Neural progenitor cell (in vitro differentiated cells): ENCODE measurements at regions not wholly inside any gene's neighbourhood (a gene's known extent, or its start where the extent isn't known, plus 50 kb on each side); places are given as distances from the start of the nearest gene placed in this dataset.

ENCODE experiments used
- DNase-seq: peaks from one replicate; pipeline ENCODE4 v3.0.0-alpha.2; 2016; ENCODE audit warnings: low spot score
- H2AFZ ChIP-seq: fragments of 200-600 bp; sonication (generic); replicated peaks from 2 replicates; pipeline ENCODE4 v1.6.1; 2016; ENCODE audit warnings: antibody characterized with exemption
- H3F3A ChIP-seq: fragments of 200-600 bp; sonication (generic); 2 replicates; pipeline ENCODE4 v1.6.1; 2016; ENCODE audit warnings: antibody characterized with exemption, low read depth
- H3K27ac ChIP-seq: fragments of 200-600 bp; sonication (generic); 2 replicates; pipeline ENCODE4 v1.5.1; 2016; ENCODE audit warnings: mild to moderate bottlenecking
- H3K27me3 ChIP-seq: fragments of 200-600 bp; sonication (generic); 2 replicates; pipeline ENCODE4 v1.6.1; 2016; ENCODE audit warnings: mild to moderate bottlenecking, moderate library complexity
- H3K36me3 ChIP-seq: fragments of 200-600 bp; sonication (generic); 2 replicates; pipeline ENCODE4 v1.5.1; 2016
- H3K4me1 ChIP-seq: fragments of 200-600 bp; sonication (generic); 2 replicates; pipeline ENCODE4 v1.6.1; 2016; ENCODE audit warnings: mixed run types
- H3K4me2 ChIP-seq: fragments of 200-600 bp; sonication (generic); 2 replicates; pipeline ENCODE4 v1.6.1; 2016
- H3K4me3 ChIP-seq: fragments of 200-600 bp; sonication (generic); 2 replicates; pipeline ENCODE4 v1.5.1; 2016
- H3K79me2 ChIP-seq: fragments of 200-600 bp; sonication (generic); 2 replicates; pipeline ENCODE4 v1.6.1; 2016; ENCODE audit warnings: low read depth
- H3K9ac ChIP-seq: fragments of 200-600 bp; sonication (generic); 2 replicates; pipeline ENCODE4 v1.6.1; 2016
- H3K9me3 ChIP-seq: fragments of 200-600 bp; sonication (generic); 2 replicates; pipeline ENCODE4 v1.5.1; 2016; ENCODE audit warnings: low read depth
- H4K20me1 ChIP-seq: fragments of 200-600 bp; sonication (generic); 2 replicates; pipeline ENCODE4 v1.6.1; 2016; ENCODE audit warnings: low read depth
- H3K27ac Mint-ChIP-seq: 3 replicates; pipeline ENCODE4 v1.8.0; 2021; ENCODE audit warnings: mixed read lengths
- H3K27me3 Mint-ChIP-seq: 2 replicates; pipeline ENCODE4 v1.8.0; 2022; ENCODE audit warnings: low read depth, mild to moderate bottlenecking, inconsistent platforms, moderate library complexity, mixed read lengths; ENCODE audit not compliant: insufficient read depth
- H3K36me3 Mint-ChIP-seq: 3 replicates; pipeline ENCODE4 v1.8.0; 2021; ENCODE audit warnings: mixed read lengths
- H3K4me1 Mint-ChIP-seq: 3 replicates; pipeline ENCODE4 v1.8.0; 2021; ENCODE audit warnings: mixed read lengths
- H3K4me3 Mint-ChIP-seq: 3 replicates; pipeline ENCODE4 v1.8.0; 2021; ENCODE audit warnings: mild to moderate bottlenecking, moderate library complexity, mixed read lengths
- H3K9me3 Mint-ChIP-seq: 3 replicates; pipeline ENCODE4 v1.8.0; 2020; ENCODE audit warnings: mixed read lengths
- CTCF ChIP-seq: fragments of 200-600 bp; sonication (generic); IDR thresholded peaks from 2 replicates; pipeline ENCODE4 v1.5.1; 2017; ENCODE audit warnings: antibody characterized with exemption, mild to moderate bottlenecking
- EZH2 ChIP-seq: fragments of 200-600 bp; sonication (generic); IDR thresholded peaks from 2 replicates; pipeline ENCODE4 v1.6.1; 2017; ENCODE audit warnings: antibody characterized with exemption, mild to moderate bottlenecking, moderate library complexity
- EZH2phosphoT487 ChIP-seq: fragments of 200-600 bp; sonication (generic); IDR thresholded peaks from 2 replicates; pipeline ENCODE4 v1.6.1; 2017; ENCODE audit warnings: antibody characterized with exemption

- Histone ChIP-seq H3K27me3 (no peaks in the 10 kb centered on the region), H3K4me3 (no peak overlapping the region), H3K9me3 (no peaks in the 10 kb centered on the region), H3K79me2 (no peaks in the 10 kb centered on the region), H3K4me2 (no peak overlapping the region), H4K20me1 (no peaks in the 10 kb centered on the region), H3K9ac (no peak overlapping the region), H2AFZ (no peak overlapping the region), H3F3A (no peaks in the 10 kb centered on the region), H3K4me1 (no peaks in the 10 kb centered on the region), H3K36me3 (no peaks in the 10 kb centered on the region), H3K27ac (no peak overlapping the region)
- H3K27me3 Mint-ChIP-seq = peaks cover 7% of the 10 kb centered on the region
- DNase-seq = no peak
- no peak overlapping the region for H3K27ac Mint-ChIP-seq
- H3K36me3 Mint-ChIP-seq = peaks cover 2% of the 10 kb centered on the region
- no peak for TF ChIP-seq CTCF
- no peak for TF ChIP-seq EZH2phosphoT487
- TF ChIP-seq EZH2 = no peak
- no peak overlapping the region for H3K4me3 Mint-ChIP-seq
- H3K4me1 Mint-ChIP-seq = peaks cover 12% of the 10 kb centered on the region
- peaks cover 4% of the 10 kb centered on the region for H3K9me3 Mint-ChIP-seq
Observed at GRCh38 chr2:215712219-215712868, 276.5 kb upstream of the FN1 start.

DNA sequence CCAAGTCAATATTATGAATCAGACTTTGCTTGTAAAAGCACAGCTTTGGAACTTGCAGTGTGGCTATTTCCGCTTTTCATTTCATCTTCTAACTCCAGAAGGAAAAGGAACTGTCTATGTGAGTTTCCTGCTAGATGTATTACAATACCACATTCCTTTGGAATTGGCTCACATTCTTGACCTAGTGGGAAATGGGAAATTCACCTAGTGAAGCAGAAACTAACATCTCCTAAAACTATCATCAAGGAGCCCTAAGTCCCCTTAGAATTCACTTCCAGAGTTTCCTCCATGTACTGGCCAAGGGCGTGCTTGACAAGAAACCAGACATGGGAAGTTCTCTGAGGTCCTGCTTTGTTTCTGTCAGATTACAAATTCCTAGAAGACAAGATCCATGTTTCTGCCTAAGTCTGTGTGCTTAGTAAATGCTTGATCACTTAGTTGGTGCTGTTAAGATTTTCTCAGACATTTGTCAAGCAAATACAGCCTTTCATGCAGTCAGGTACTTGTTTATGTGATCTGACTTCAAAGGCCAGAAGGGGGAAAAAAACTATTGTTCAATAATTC lies 275.7 kb upstream of the FN1 start:
- Histone ChIP-seq H3K4me3 (no peak overlapping the region), H3K9me3 (no peaks in the 10 kb centered on the region), H3F3A (no peaks in the 10 kb centered on the region), H3K4me1 (no peaks in the 10 kb centered on the region), H4K20me1 (no peaks in the 10 kb centered on the region), H3K27me3 (no peaks in the 10 kb centered on the region), H3K79me2 (no peaks in the 10 kb centered on the region), H3K9ac (no peak overlapping the region), H3K4me2 (no peak overlapping the region), H2AFZ (no peak overlapping the region), H3K27ac (no peak overlapping the region), H3K36me3 (no peaks in the 10 kb centered on the region)
- no peak overlapping the region for H3K27ac Mint-ChIP-seq
- no peak for DNase-seq
- peaks cover 4% of the 10 kb centered on the region for H3K9me3 Mint-ChIP-seq
- no peak overlapping the region for H3K4me3 Mint-ChIP-seq
- H3K36me3 Mint-ChIP-seq = peaks cover 2% of the 10 kb centered on the region
- TF ChIP-seq EZH2 (no peak), CTCF (no peak), EZH2phosphoT487 (no peak)
- peaks cover 2% of the 10 kb centered on the region for H3K27me3 Mint-ChIP-seq
- peaks cover 12% of the 10 kb centered on the region for H3K4me1 Mint-ChIP-seq

- peaks cover 4% of the 10 kb centered on the region for H3K9me3 Mint-ChIP-seq
- no peak for DNase-seq
- no peaks in the 10 kb centered on the region for H4K20me1 ChIP-seq
- H3K27ac Mint-ChIP-seq = no peak overlapping the region
- H2AFZ ChIP-seq = no peak overlapping the region
- H3K9ac ChIP-seq = no peak overlapping the region
- H3K27me3 ChIP-seq = no peaks in the 10 kb centered on the region
- peaks cover 2% of the 10 kb centered on the region for H3K27me3 Mint-ChIP-seq
- peaks cover 5% of the 10 kb centered on the region for H3K36me3 Mint-ChIP-seq
- TF ChIP-seq CTCF = no peak
- no peak for TF ChIP-seq EZH2
- TF ChIP-seq EZH2phosphoT487 = no peak
- no peak overlapping the region for H3K4me3 Mint-ChIP-seq
- peaks cover 24% of the 10 kb centered on the region for H3K4me1 Mint-ChIP-seq
- H3K36me3 ChIP-seq = no peaks in the 10 kb centered on the region
- no peak overlapping the region for H3K27ac ChIP-seq
- no peaks in the 10 kb centered on the region for H3F3A ChIP-seq
- H3K4me3 ChIP-seq = no peak overlapping the region
- no peak overlapping the region for H3K4me2 ChIP-seq
- no peaks in the 10 kb centered on the region for H3K79me2 ChIP-seq
- H3K4me1 ChIP-seq = peaks cover 6% of the 10 kb centered on the region
- no peaks in the 10 kb centered on the region for H3K9me3 ChIP-seq
Observed at GRCh38 chr2:215707608-215708007, 271.7 kb upstream of the FN1 start.
